C4-2B (cell line): ENCODE measurements at regions not wholly inside any gene's neighbourhood (a gene's known extent, or its start where the extent isn't known, plus 50 kb on each side); places are given as distances from the start of the nearest gene placed in this dataset.

ENCODE experiments used
- ZFX ChIP-seq: fragments of 450-650 bp; IDR thresholded peaks from 2 replicates; pipeline ENCODE4 v1.6.1; 2017
- TF ChIP-seq, protein P1 (sequence below): fragments of 450-650 bp; conservative IDR thresholded peaks from 2 replicates; pipeline ENCODE4 v1.5.1; 2017; ENCODE audit warnings: mild to moderate bottlenecking

DNA sequence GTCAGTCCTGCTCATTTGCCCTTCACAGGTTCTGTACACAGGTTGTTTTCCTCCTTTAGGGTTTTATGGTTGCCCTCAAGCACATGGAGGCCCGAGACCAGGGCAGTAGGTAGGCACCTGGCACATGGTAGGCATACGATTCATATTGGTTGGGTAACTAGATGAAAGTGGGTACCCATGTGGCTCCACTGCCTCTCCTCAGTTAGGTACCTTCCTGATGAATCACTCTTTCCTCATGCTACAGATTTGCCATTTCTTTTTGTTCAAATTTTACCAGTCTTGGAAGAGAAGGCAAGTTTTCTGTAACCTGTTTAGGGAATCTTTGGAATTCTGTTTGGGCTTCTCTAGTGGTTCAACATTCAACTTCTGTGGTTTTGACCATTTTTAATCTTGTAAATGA, 121.3 kb downstream of the FHIP1A start:
- TF ChIP-seq, protein P1, sequence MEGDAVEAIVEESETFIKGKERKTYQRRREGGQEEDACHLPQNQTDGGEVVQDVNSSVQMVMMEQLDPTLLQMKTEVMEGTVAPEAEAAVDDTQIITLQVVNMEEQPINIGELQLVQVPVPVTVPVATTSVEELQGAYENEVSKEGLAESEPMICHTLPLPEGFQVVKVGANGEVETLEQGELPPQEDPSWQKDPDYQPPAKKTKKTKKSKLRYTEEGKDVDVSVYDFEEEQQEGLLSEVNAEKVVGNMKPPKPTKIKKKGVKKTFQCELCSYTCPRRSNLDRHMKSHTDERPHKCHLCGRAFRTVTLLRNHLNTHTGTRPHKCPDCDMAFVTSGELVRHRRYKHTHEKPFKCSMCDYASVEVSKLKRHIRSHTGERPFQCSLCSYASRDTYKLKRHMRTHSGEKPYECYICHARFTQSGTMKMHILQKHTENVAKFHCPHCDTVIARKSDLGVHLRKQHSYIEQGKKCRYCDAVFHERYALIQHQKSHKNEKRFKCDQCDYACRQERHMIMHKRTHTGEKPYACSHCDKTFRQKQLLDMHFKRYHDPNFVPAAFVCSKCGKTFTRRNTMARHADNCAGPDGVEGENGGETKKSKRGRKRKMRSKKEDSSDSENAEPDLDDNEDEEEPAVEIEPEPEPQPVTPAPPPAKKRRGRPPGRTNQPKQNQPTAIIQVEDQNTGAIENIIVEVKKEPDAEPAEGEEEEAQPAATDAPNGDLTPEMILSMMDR = no peak
- TF ChIP-seq ZFX = no peak
